Mesothelial cell of epicardium (in vitro differentiated cells): ENCODE measurements at regions not wholly inside any gene's neighbourhood (a gene's known extent, or its start where the extent isn't known, plus 50 kb on each side); places are given as distances from the start of the nearest gene placed in this dataset.

Experiments
- DNase-seq, 2 experiments: peaks; one replicate each; pipeline ENCODE4 v3.0.0; 2021; ENCODE audit warnings: low spot score in 2 of 2; ENCODE audit not compliant: unreplicated experiment in 2 of 2
- H3K27ac Mint-ChIP-seq: 2 replicates; pipeline ENCODE4 v1.8.0; 2021; ENCODE audit warnings: mixed read lengths
- H3K27me3 Mint-ChIP-seq: 2 replicates; pipeline ENCODE4 v1.8.0; 2021; ENCODE audit warnings: low read depth, mixed read lengths
- H3K36me3 Mint-ChIP-seq: 2 replicates; pipeline ENCODE4 v1.8.0; 2021; ENCODE audit warnings: mixed read lengths
- H3K4me1 Mint-ChIP-seq: 2 replicates; pipeline ENCODE4 v1.8.0; 2021; ENCODE audit warnings: mixed read lengths
- H3K4me3 Mint-ChIP-seq: 2 replicates; pipeline ENCODE4 v1.8.0; 2021; ENCODE audit warnings: mild to moderate bottlenecking, moderate library complexity, mixed read lengths
- H3K9me3 Mint-ChIP-seq: 2 replicates; pipeline ENCODE4 v1.8.0; 2021; ENCODE audit warnings: mixed read lengths
- TF ChIP-seq, protein P1 (sequence below): fragments of 200-600 bp; sonication (generic); IDR thresholded peaks from one replicate; pipeline ENCODE4 v1.5.0; 2021; ENCODE audit warnings: antibody characterized with exemption; ENCODE audit not compliant: unreplicated experiment

DNA sequence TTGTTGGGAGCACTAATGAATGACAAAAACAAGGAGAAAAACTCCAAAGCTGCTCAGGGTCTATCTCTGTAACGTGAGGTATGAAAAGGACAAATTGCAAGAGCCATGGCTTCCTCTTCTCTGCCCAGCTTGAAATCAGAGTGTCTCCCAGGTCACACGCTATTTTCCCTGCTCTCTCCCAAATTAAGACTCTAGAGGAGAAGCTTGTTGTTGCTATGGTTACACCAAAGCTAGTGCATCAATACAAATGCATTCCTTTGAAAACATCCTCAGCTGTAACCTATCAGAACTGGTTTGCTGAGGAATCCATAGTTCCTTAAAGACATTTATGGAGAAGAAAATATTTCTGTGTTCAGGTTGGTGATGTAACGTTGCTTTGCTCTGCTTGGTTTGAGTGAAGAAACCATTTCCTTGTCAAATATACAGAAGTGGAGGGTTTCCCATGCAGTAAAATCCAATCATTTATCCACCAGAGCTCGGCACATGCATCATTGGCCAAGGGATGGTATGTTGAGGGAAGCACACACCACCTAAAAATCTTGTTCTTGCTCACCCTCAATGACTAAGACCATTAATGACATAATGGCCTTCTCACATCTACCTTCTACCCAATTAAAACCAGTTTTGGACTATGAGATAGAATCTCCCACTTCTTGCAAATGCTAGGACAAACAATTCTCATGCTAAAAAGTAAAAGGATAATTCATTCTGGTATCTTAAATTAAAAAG lies 2135.6 kb upstream of the CELF4 start:
- no peak for DNase-seq
- H3K4me1 Mint-ChIP-seq = peaks cover 11% of the 10 kb centered on the region
- H3K27ac Mint-ChIP-seq = no peak overlapping the region
- H3K4me3 Mint-ChIP-seq = no peak overlapping the region
- TF ChIP-seq, protein P1, sequence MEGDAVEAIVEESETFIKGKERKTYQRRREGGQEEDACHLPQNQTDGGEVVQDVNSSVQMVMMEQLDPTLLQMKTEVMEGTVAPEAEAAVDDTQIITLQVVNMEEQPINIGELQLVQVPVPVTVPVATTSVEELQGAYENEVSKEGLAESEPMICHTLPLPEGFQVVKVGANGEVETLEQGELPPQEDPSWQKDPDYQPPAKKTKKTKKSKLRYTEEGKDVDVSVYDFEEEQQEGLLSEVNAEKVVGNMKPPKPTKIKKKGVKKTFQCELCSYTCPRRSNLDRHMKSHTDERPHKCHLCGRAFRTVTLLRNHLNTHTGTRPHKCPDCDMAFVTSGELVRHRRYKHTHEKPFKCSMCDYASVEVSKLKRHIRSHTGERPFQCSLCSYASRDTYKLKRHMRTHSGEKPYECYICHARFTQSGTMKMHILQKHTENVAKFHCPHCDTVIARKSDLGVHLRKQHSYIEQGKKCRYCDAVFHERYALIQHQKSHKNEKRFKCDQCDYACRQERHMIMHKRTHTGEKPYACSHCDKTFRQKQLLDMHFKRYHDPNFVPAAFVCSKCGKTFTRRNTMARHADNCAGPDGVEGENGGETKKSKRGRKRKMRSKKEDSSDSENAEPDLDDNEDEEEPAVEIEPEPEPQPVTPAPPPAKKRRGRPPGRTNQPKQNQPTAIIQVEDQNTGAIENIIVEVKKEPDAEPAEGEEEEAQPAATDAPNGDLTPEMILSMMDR = no peak
- H3K27me3 Mint-ChIP-seq = no peaks in the 10 kb centered on the region
- H3K36me3 Mint-ChIP-seq = no peaks in the 10 kb centered on the region
- H3K9me3 Mint-ChIP-seq = no peaks in the 10 kb centered on the region

DNA sequence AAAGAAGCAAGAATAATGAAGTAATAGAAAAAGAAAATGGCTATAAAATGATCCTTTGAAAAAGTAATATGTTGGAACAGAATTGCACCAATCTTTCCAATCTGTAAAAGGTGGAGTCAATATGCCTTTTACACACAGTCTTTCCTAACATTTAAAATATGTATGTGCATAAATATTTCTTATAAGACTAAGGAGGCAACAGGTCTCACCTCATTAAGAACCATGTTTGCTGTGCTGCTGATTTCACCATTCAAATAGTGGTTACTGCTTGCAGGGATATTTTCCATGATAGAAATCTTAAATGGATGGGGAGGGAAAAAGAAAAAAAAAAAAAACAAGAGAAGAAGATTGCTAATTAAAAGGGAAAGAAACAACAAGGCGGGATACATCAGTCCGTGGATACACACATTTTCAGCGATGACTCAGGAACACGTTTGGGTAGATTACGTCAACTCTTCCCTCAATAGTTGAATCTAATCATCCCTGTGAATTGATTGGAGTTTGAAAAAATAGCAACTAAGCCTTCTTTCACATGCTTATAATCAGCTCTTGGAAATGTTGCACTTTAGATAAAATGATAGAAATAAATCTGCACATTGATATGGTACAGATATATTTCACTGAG lies 2133.9 kb upstream of the CELF4 start:
- Mint-ChIP-seq H3K9me3 (no peaks in the 10 kb centered on the region), H3K27ac (no peak overlapping the region), H3K4me3 (no peak overlapping the region), H3K27me3 (no peaks in the 10 kb centered on the region), H3K4me1 (peaks cover 5% of the 10 kb centered on the region), H3K36me3 (no peaks in the 10 kb centered on the region)
- DNase-seq = no peak
- TF ChIP-seq, protein P1 = no peak

DNA sequence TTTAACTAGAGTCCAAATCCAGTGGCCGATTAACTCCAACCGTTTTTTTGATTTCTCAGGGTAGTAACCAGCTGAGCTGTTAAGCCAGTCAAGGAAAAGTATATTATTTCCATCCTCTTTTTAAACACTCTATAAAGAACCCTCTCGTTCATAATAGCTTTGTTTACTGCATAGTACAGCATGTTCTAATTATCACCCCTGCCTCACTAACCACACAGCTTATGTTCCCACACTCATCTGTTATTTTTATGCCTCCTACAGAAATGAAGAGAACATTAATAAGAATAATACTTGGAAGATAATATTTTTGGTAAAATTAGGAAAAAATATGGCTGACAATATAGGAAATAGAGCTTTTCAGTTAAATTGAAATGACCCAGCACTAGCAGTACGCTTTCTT lies 2132.8 kb upstream of the CELF4 start:
- Mint-ChIP-seq H3K36me3 (no peaks in the 10 kb centered on the region), H3K4me1 (peaks cover 7% of the 10 kb centered on the region), H3K4me3 (no peak overlapping the region), H3K27ac (no peak overlapping the region), H3K9me3 (no peaks in the 10 kb centered on the region), H3K27me3 (no peaks in the 10 kb centered on the region)
- no peak for DNase-seq
- TF ChIP-seq, protein P1 = no peak

DNA sequence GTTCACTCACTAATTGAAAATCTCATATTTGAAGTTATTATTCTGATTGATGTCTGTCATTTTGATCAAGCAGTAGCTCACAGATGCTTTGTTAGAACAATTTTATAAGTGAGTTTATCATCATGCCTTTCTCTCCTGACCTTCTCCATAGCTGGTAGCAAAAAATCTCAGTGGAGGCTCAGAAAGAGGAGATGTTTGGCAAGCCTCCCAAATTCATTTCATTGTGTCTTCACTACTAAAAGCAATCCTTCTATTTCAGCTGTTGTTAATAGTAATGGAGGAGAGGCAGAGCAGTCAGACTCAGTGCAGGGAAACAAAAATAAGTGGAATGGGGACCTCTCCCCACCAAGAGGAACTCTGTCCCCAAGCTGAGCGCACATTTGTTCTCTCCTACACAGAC lies 2127.8 kb upstream of the CELF4 start:
- Mint-ChIP-seq H3K27ac (no peak overlapping the region), H3K36me3 (no peaks in the 10 kb centered on the region), H3K27me3 (no peaks in the 10 kb centered on the region), H3K4me1 (peaks cover 10% of the 10 kb centered on the region), H3K4me3 (no peak overlapping the region), H3K9me3 (no peaks in the 10 kb centered on the region)
- TF ChIP-seq, protein P1 = no peak
- no peak for DNase-seq

DNA sequence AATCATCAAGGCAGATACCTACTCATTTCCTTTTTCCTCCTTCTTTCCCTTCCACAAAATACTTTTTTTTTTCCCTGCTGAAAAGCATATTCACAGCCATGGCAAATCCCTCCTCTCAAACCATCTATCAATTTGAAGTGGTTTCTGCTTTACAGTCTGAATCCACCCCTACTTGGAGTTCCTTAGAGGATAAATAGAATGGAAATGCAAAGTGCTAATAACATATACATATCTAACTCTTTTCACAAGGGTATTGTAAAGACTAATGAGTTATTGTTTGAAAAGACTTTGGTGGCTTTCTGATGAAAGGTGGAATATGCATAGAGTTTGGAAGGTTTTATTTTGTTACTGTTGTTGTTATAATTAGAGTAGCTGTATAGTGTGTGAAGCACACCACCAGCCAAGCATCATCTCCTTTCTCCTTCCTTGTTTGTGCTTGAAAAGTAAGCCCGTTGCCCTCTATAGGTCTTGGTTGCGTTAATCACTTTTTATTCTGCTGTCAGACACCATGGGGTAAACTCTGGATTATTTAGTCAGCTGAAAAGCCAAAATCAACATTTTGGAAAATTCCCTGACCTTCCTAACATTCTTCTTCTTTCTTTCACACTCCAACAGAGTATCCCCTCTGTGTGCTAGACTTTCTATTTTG lies 2126.9 kb upstream of the CELF4 start:
- no peak overlapping the region for H3K27ac Mint-ChIP-seq
- peaks cover 10% of the 10 kb centered on the region for H3K4me1 Mint-ChIP-seq
- no peak for DNase-seq
- H3K9me3 Mint-ChIP-seq = no peaks in the 10 kb centered on the region
- H3K27me3 Mint-ChIP-seq = no peaks in the 10 kb centered on the region
- no peaks in the 10 kb centered on the region for H3K36me3 Mint-ChIP-seq
- no peak overlapping the region for H3K4me3 Mint-ChIP-seq
- TF ChIP-seq, protein P1 = no peak
